SH-SY5Y (cell line): ENCODE measurements at regions not wholly inside any gene's neighbourhood (a gene's known extent, or its start where the extent isn't known, plus 50 kb on each side); places are given as distances from the start of the nearest gene placed in this dataset.

Experiments used
- GATA2 ChIP-seq: IDR thresholded peaks from 2 replicates; pipeline ENCODE4 v1.6.1; 2011; ENCODE audit warnings: mild to moderate bottlenecking, low read depth, low read length
- GATA3 ChIP-seq: IDR thresholded peaks from 2 replicates; pipeline ENCODE4 v1.6.1; 2011; ENCODE audit warnings: low read depth, mild to moderate bottlenecking, low read length, moderate library complexity

GRCh38 chr5:89137148-89137547 is 254.2 kb upstream of the MEF2C start:
- TF ChIP-seq GATA3: no peak
- no peak for TF ChIP-seq GATA2
